Sigmoid colon (tissue), 6 donors: ENCODE measurements at regions not wholly inside any gene's neighbourhood (a gene's known extent, or its start where the extent isn't known, plus 50 kb on each side); places are given as distances from the start of the nearest gene placed in this dataset.

Experiments
- DNase-seq: peaks from one replicate; pipeline ENCODE4 v3.0.0-alpha.2; 2019
- H3K27ac ChIP-seq, 4 donors: fragments of 200-600 bp; sonication (generic); one replicate each; pipeline ENCODE4 v1.5.1; 2016 to 2019; ENCODE audit warnings: mild to moderate bottlenecking in 1 of 4
- H3K27me3 ChIP-seq, 3 donors: fragments of 200-600 bp; sonication (generic); one replicate each; pipeline ENCODE4 v1.5.1; 2019; ENCODE audit warnings: mild to moderate bottlenecking in 1 of 3
- H3K36me3 ChIP-seq, 4 donors: fragments of 200-600 bp; sonication (generic); one replicate each; pipeline ENCODE4 v1.5.1; 2016 to 2019
- H3K4me1 ChIP-seq, 4 donors: fragments of 200-600 bp; sonication (generic); one replicate each; pipeline ENCODE4 v1.5.1; 2017 to 2019
- H3K4me3 ChIP-seq, 4 donors: fragments of 200-600 bp; sonication (generic); one replicate each; pipeline ENCODE4 v1.5.1; 2017 to 2019; ENCODE audit warnings: mild to moderate bottlenecking in 2 of 4, moderate library complexity in 1 of 4
- H3K9me3 ChIP-seq, 4 donors: fragments of 200-600 bp in 3 of 4; sonication (generic) in 3 of 4; one replicate each; pipeline versions ENCODE4 v1.5.1 to v1.6.1; 2013 to 2019
- CTCF ChIP-seq, 4 experiments: fragments of 450-650 bp in 3 of 4; fragments of 200-600 bp in 1 of 4; IDR thresholded peaks; one replicate each; pipeline ENCODE4 v1.5.1; 2016 to 2019; ENCODE audit warnings: antibody characterized with exemption in 4 of 4, mild to moderate bottlenecking in 3 of 4, moderate library complexity in 2 of 4
- EP300 ChIP-seq, 4 donors: sonication (generic); formaldehyde crosslinking; IDR thresholded peaks; one replicate each; pipeline ENCODE4 v1.6.1; 2017; ENCODE audit warnings: antibody characterized with exemption in 4 of 4
- POLR2A ChIP-seq, 2 donors: fragments of 450-650 bp; IDR thresholded peaks; one replicate each; pipeline ENCODE4 v1.6.1; 2016; ENCODE audit warnings: antibody characterized with exemption in 2 of 2, mild to moderate bottlenecking in 2 of 2, moderate library complexity in 2 of 2
- POLR2AphosphoS5 ChIP-seq, 4 donors: sonication (generic); formaldehyde crosslinking; IDR thresholded peaks; one replicate each; pipeline ENCODE4 v1.6.1; 2017; ENCODE audit warnings: antibody characterized with exemption in 4 of 4
- WGBS, 2 donors: extraction: QIAGEN DNeasy Blood & Tissue Kit; methylation state at CpG; one replicate each; pipeline ENCODE4 v1.1.7; 2013; 5-methylcytosine and 5-hydroxymethylcytosine counted together
- intact Hi-C: fragments of 100-400 bp; cut with DNase I; formaldehyde crosslinking; loops from one replicate; pipeline ENCODE4 v1.15.1; 2023
- donor health status: healthy with polysubstance abuse.
- donor health status: healthy.

DNA sequence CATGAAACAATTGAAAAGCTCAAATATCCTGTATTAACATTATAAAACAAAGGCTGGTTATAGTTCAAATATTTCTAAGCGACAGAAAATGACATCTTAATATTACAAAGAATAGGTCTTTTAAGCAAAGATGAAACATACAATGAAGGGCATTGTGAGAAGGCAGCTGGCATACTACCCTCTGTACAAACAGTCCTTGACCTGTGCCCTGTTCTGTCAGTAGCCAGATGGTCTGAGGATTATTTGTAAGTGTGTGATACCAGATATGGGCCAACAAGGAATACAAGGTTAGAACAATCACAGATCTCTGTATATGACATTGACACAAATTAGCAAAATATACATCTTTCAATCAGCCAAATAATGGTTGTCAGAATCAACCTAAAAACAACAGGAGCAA is 1350.4 kb downstream of the AMY1C start:
- H3K9me3 ChIP-seq, result no peaks in the 10 kb centered on the region
- no peaks in the 10 kb centered on the region for H3K36me3 ChIP-seq
- no peak for DNase-seq
- no peaks in the 10 kb centered on the region for H3K4me1 ChIP-seq
- 42 to 65% methylated on average over 1 of the region's 1 CpG for WGBS, 2 donors
- intact Hi-C loops, result no loop called here
- H3K27ac ChIP-seq, result no peak overlapping the region
- no peaks in the 10 kb centered on the region for H3K27me3 ChIP-seq
- H3K4me3 ChIP-seq, result no peak overlapping the region
- no peak for TF ChIP-seq POLR2AphosphoS5 (IDR thresholded peaks at IDR 0.05)
- TF ChIP-seq CTCF (IDR thresholded peaks at IDR 0.05), result no peak
- no peak for TF ChIP-seq EP300 (IDR thresholded peaks at IDR 0.05)
- no peak for TF ChIP-seq POLR2A (IDR thresholded peaks at IDR 0.05)

- intact Hi-C loops, result no loop called here
- no peak overlapping the region for H3K4me3 ChIP-seq
- TF ChIP-seq EP300 (IDR thresholded peaks at IDR 0.05), result no peak
- no peak for TF ChIP-seq POLR2AphosphoS5 (IDR thresholded peaks at IDR 0.05)
- TF ChIP-seq POLR2A (IDR thresholded peaks at IDR 0.05), result no peak
- no peak for TF ChIP-seq CTCF (IDR thresholded peaks at IDR 0.05)
Measured at GRCh38 chr1:105101261-105101660, 1351.6 kb downstream of the AMY1C start.

DNA sequence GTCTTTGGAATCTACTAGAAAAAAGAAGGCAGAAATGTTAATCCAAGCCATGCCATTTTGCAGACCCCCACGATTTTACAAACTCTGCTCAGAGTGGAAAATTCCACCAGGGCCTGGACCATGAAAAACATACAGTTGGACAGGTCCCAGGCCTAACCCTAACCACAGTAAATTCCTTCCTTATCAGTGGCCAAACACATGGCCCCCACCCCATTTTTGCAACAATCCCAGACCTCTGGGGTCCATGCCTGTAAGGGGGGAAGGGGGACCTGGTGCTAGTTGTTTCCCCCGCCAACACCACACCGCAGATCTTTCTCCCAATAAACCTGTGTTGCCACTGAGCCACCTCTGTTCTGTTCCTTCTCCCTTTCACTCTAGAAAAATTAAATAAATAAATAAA is 1352.7 kb downstream of the AMY1C start:
- Histone ChIP-seq H3K4me3 (no peak overlapping the region), H3K27ac (no peak overlapping the region), H3K9me3 (no peaks in the 10 kb centered on the region), H3K36me3 (no peaks in the 10 kb centered on the region), H3K27me3 (no peaks in the 10 kb centered on the region), H3K4me1 (no peaks in the 10 kb centered on the region)
- DNase-seq, result no peak
- no peak for TF ChIP-seq POLR2A (IDR thresholded peaks at IDR 0.05)
- no peak for TF ChIP-seq EP300 (IDR thresholded peaks at IDR 0.05)
- no peak for TF ChIP-seq POLR2AphosphoS5 (IDR thresholded peaks at IDR 0.05)
- no peak for TF ChIP-seq CTCF (IDR thresholded peaks at IDR 0.05)
- 67 to 72% methylated on average over 3 of the region's 3 CpGs for WGBS, 2 donors
- intact Hi-C loops, result no loop called here

More at GRCh38 chr1:105101261-105101660, 1351.6 kb downstream of the AMY1C start:
- no peak overlapping the region for H3K27ac ChIP-seq
- no peaks in the 10 kb centered on the region for H3K4me1 ChIP-seq
- H3K27me3 ChIP-seq, result no peaks in the 10 kb centered on the region
- H3K9me3 ChIP-seq, result no peaks in the 10 kb centered on the region
- WGBS, 2 donors, result 41% methylated on average over 3 of the region's 3 CpGs
- no peak for DNase-seq
- no peaks in the 10 kb centered on the region for H3K36me3 ChIP-seq

DNA sequence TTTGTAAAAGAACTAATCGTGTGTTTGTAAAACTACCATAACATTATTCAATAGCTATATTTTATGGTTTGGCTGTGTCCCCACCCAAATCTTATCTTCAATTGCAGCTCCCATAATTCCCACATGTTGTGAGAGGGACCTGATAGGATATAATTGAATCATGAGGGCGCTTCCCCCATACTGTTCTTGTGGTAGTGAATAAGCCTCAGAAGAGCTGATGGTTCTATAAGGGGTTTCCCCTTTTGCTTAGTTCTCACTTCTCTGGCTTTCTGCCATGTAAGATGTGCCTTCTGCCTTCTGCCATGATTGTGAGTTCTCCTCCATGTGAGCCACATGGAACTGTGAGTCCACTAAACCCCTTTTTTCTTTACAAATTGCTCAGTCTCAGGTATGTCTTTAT is 1372.3 kb downstream of the AMY1C start:
- intact Hi-C loops, result no loop called here
- no peak overlapping the region for H3K27ac ChIP-seq
- H3K9me3 ChIP-seq, result no peaks in the 10 kb centered on the region
- H3K27me3 ChIP-seq, result no peaks in the 10 kb centered on the region
- H3K4me3 ChIP-seq, result no peak overlapping the region
- H3K36me3 ChIP-seq, result no peaks in the 10 kb centered on the region
- TF ChIP-seq CTCF (IDR thresholded peaks at IDR 0.05) (no peak), EP300 (IDR thresholded peaks at IDR 0.05) (no peak), POLR2AphosphoS5 (IDR thresholded peaks at IDR 0.05) (no peak), POLR2A (IDR thresholded peaks at IDR 0.05) (no peak)
- DNase-seq, result no peak
- WGBS, 2 donors, result 63 to 84% methylated on average over 2 of the region's 2 CpGs
- no peaks in the 10 kb centered on the region for H3K4me1 ChIP-seq
